ENCODE measurements at regions not wholly inside any gene's neighbourhood (a gene's known extent, or its start where the extent isn't known, plus 50 kb on each side); places are given as distances from the start of the nearest gene placed in this dataset.

- no peak for DNase-seq
Measured at GRCh38 chr7:24341691-24342413, 57.9 kb downstream of the NPY start.

GRCh38 chr7:24343614-24344013 is 59.6 kb downstream of the NPY start:
- no peak for DNase-seq

- no peak for DNase-seq
Measured at GRCh38 chr7:24346129-24346528, 62.1 kb downstream of the NPY start.

- no peak for DNase-seq
Measured at GRCh38 chr7:24346716-24347115, 62.7 kb downstream of the NPY start.

- no peak for DNase-seq
Measured at GRCh38 chr7:24349339-24349738, 65.3 kb downstream of the NPY start.

- DNase-seq, result no peak
Measured at GRCh38 chr7:24354456-24354855, 70.5 kb downstream of the NPY start.

- no peak for DNase-seq
Measured at GRCh38 chr7:24356718-24357386, 72.9 kb downstream of the NPY start.

GRCh38 chr7:24361001-24361400 is 77.0 kb downstream of the NPY start:
- no peak for DNase-seq

GRCh38 chr7:24365606-24366005 is 81.6 kb downstream of the NPY start:
- DNase-seq, result no peak

- DNase-seq, result no peak
Measured at GRCh38 chr7:24366876-24367275, 82.9 kb downstream of the NPY start.

- DNase-seq, result no peak
Measured at GRCh38 chr7:24368161-24368560, 84.2 kb downstream of the NPY start.

- DNase-seq, result no peak
Measured at GRCh38 chr7:24370541-24370940, 86.6 kb downstream of the NPY start.

GRCh38 chr7:24372961-24373955 is 89.3 kb downstream of the NPY start:
- no peak for DNase-seq

GRCh38 chr7:24378871-24379616 is 95.1 kb downstream of the NPY start:
- DNase-seq, result no peak

GRCh38 chr7:24381894-24382505 is 98.0 kb downstream of the NPY start:
- DNase-seq, result peak; percentile 26

- no peak for DNase-seq
Measured at GRCh38 chr7:24383055-24383454, 99.1 kb downstream of the NPY start.

GRCh38 chr7:24384362-24385030 is 100.5 kb downstream of the NPY start:
- DNase-seq, result no peak

- DNase-seq, result no peak
Measured at GRCh38 chr7:24388212-24388611, 104.2 kb downstream of the NPY start.

GRCh38 chr7:24390376-24391157 is 106.6 kb downstream of the NPY start:
- no peak for DNase-seq

- no peak for DNase-seq
Measured at GRCh38 chr7:24392774-24393173, 108.8 kb downstream of the NPY start.

- no peak for DNase-seq
Measured at GRCh38 chr7:24395512-24395911, 111.5 kb downstream of the NPY start.
